K562 (cell line): ENCODE measurements at regions not wholly inside any gene's neighbourhood (a gene's known extent, or its start where the extent isn't known, plus 50 kb on each side); places are given as distances from the start of the nearest gene placed in this dataset.

Experiments used
- ATAC-seq: fragments of 200-7000 bp; cut with Tn5 transposase; 3 replicates; pipeline ENCODE4 v1.9.1; 2020; ENCODE audit warnings: moderate library complexity
- BruUV-seq: library from RNA; stranded (reverse); fragments of 400-500 nt; replicated peaks from 2 replicates; lab custom pipeline; 2021; lab: Mats Ljungman, UMichigan
- CTCF ChIA-PET: fragments of 300-600 bp; formaldehyde crosslinking; extraction: SDS; loops from one replicate; lab custom pipeline; 2021; ENCODE audit warnings: low intra/inter-chr PET ratio; lab: Yijun Ruan, JAX
- POLR2A ChIA-PET: fragments of 300-600, 350-650 bp; sonication (Branson Sonifier 250); formaldehyde crosslinking; extraction: SDS; loops from one replicate; lab custom pipeline; 2021; ENCODE audit warnings: antibody characterized with exemption, inconsistent platforms; lab: Yijun Ruan, JAX
- DNase-seq, 4 experiments: peaks; one replicate each; pipeline versions ENCODE4 v3.0.0 to v3.0.0-alpha.2; 2011 to 2018; ENCODE audit warnings: low spot score in 3 of 4, mixed read lengths in 3 of 4; ENCODE audit errors: extremely low read depth in 1 of 4
- FAIRE-seq: peaks from 2 replicates; lab custom pipeline; 2011; peaks lifted over from hg19 to GRCh38; lab: Jason Lieb, UNC
- H2AFZ ChIP-seq: 2 replicates; pipeline ENCODE4 v1.6.0; 2011; ENCODE audit warnings: low read depth, low read length, control low read depth, inconsistent platforms
- H3K27ac ChIP-seq: fragments of 200-600 bp; 3 replicates; pipeline ENCODE4 v1.8.0; 2011; ENCODE audit warnings: low read depth, mild to moderate bottlenecking, control low read depth, inconsistent platforms, low read length, moderate library complexity, mixed read lengths; ENCODE audit errors: extremely low read depth
- H3K27me3 ChIP-seq, 2 experiments: fragments of 300-600 bp in 1 of 2; 2 replicates in 1 of 2; 3 replicates in 1 of 2; pipeline versions ENCODE4 v1.6.0 to v1.8.0; 2011; ENCODE audit warnings: inconsistent platforms in 2 of 2, low read length in 2 of 2, mild to moderate bottlenecking in 1 of 2, mixed read lengths in 1 of 2, moderate library complexity in 1 of 2; ENCODE audit not compliant: control insufficient read depth in 2 of 2, insufficient read depth in 2 of 2
- H3K36me3 ChIP-seq: fragments of 300-600 bp; 3 replicates; pipeline ENCODE4 v1.8.0; 2011; ENCODE audit warnings: mild to moderate bottlenecking, low read length, inconsistent platforms; ENCODE audit not compliant: control insufficient read depth, insufficient read depth
- H3K4me1 ChIP-seq, 2 experiments: fragments of 200-600 bp in 1 of 2; replicated peaks in 1 of 2; 2 replicates in 1 of 2; 3 replicates in 1 of 2; pipeline versions ENCODE4 v1.5.1 to v1.8.0; 2011; ENCODE audit warnings: inconsistent platforms in 2 of 2, low read length in 2 of 2, mild to moderate bottlenecking in 1 of 2, mixed read lengths in 1 of 2, moderate library complexity in 1 of 2; ENCODE audit not compliant: control insufficient read depth in 2 of 2, insufficient read depth in 2 of 2
- H3K4me2 ChIP-seq: 2 replicates; pipeline ENCODE4 v1.6.1; 2011; ENCODE audit warnings: low read length, control low read depth, inconsistent platforms, mixed read lengths; ENCODE audit not compliant: insufficient read depth
- H3K4me3 ChIP-seq: fragments of 200-600 bp; sonication (generic), shearing (Covaris generic); 2 replicates; pipeline ENCODE4 v1.5.1; 2016; ENCODE audit warnings: control low read depth, inconsistent platforms
- H3K79me2 ChIP-seq: fragments of 200-600 bp; 3 replicates; pipeline ENCODE4 v1.8.0; 2011; ENCODE audit warnings: low read length, inconsistent platforms; ENCODE audit not compliant: control insufficient read depth, insufficient read depth
- H3K9ac ChIP-seq, 2 experiments: 2 replicates each; pipeline versions ENCODE4 v1.6.0 to v1.6.1; 2011; ENCODE audit warnings: low read depth in 2 of 2, low read length in 2 of 2, control low read depth in 1 of 2, inconsistent platforms in 1 of 2, mild to moderate bottlenecking in 1 of 2, mixed read lengths in 1 of 2; ENCODE audit not compliant: insufficient read depth in 1 of 2
- H3K9me1 ChIP-seq: one replicate; pipeline ENCODE4 v1.6.0; 2011; ENCODE audit warnings: inconsistent platforms, mild to moderate bottlenecking, low read length, moderate library complexity; ENCODE audit not compliant: control insufficient read depth, insufficient read depth
- H3K9me3 ChIP-seq: replicated peaks from 2 replicates; pipeline ENCODE4 v1.5.1; 2011; ENCODE audit warnings: low read depth, low read length, inconsistent platforms; ENCODE audit not compliant: control insufficient read depth, insufficient read depth
- H4K20me1 ChIP-seq: replicated peaks from 2 replicates; pipeline ENCODE4 v1.6.1; 2011; ENCODE audit warnings: low read length, inconsistent platforms, mixed read lengths; ENCODE audit not compliant: control insufficient read depth, insufficient read depth
- EWSR1 ChIP-seq: fragments of 450-650 bp; IDR thresholded peaks from 2 replicates; pipeline ENCODE4 v1.6.1; 2018; ENCODE audit warnings: borderline replicate concordance, mild to moderate bottlenecking, low read depth, moderate library complexity; ENCODE audit not compliant: partially characterized antibody
- POLR2AphosphoS5 ChIP-seq: IDR thresholded peaks from 2 replicates; pipeline ENCODE4 v1.6.1; 2011; ENCODE audit warnings: mild to moderate bottlenecking, low read depth, low read length, moderate library complexity; ENCODE audit not compliant: control insufficient read depth, insufficient read depth
- WGBS: fragments of 100-300 bp; shearing (Covaris generic); methylation state at CpG from one replicate; pipeline ENCODE4 v1.1.6; 2016; ENCODE audit warnings: low coverage, mixed read lengths; ENCODE audit not compliant: insufficient coverage; ENCODE audit errors: missing lambda C conversion rate; 5-methylcytosine and 5-hydroxymethylcytosine counted together
- in situ Hi-C: fragments of 300-500 bp; cut with MboI; formaldehyde crosslinking; loops from 4 replicates; pipeline ENCODE4 v1.15.0; 2018; ENCODE audit warnings: inconsistent platforms, mixed read lengths
- intact Hi-C: fragments of 100-400 bp; cut with micrococcal nuclease; formaldehyde crosslinking; loops from 2 replicates; pipeline ENCODE4 v1.14.2; 2022
- TF ChIP-seq, protein P1 (sequence below): fragments of 450-650 bp; IDR thresholded peaks from 2 replicates; pipeline ENCODE4 v1.6.1; 2014; ENCODE audit warnings: low read depth, mild to moderate bottlenecking, moderate library complexity, borderline replicate concordance

- TF ChIP-seq EWSR1 (no peak), POLR2AphosphoS5 (no peak)
- TF ChIP-seq, protein P1, sequence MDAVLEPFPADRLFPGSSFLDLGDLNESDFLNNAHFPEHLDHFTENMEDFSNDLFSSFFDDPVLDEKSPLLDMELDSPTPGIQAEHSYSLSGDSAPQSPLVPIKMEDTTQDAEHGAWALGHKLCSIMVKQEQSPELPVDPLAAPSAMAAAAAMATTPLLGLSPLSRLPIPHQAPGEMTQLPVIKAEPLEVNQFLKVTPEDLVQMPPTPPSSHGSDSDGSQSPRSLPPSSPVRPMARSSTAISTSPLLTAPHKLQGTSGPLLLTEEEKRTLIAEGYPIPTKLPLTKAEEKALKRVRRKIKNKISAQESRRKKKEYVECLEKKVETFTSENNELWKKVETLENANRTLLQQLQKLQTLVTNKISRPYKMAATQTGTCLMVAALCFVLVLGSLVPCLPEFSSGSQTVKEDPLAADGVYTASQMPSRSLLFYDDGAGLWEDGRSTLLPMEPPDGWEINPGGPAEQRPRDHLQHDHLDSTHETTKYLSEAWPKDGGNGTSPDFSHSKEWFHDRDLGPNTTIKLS: no peak
- no peaks in the 10 kb centered on the region for H3K36me3 ChIP-seq
- no peak overlapping the region for H3K27ac ChIP-seq
- WGBS: 2% methylated on average over 5 of the region's 5 CpGs
- ChIA-PET POLR2A (interaction anchor here (0.6 to 0.8 kb wide), 5 partner anchors 14 to 575 kb away, joined by 3 read pairs; no protein-coding TSS in a partner anchor), CTCF (interaction anchor here (0.7 kb wide), 1 partner anchor 216 kb away, joined by 4 read pairs; no protein-coding TSS in a partner anchor)
- H3K9ac ChIP-seq: no peak overlapping the region
- H4K20me1 ChIP-seq: no peaks in the 10 kb centered on the region
- H3K27me3 ChIP-seq: peaks cover 2 to 27% of the 10 kb centered on the region in 2 experiments; a peak in 2 of 5 replicates
- H3K4me2 ChIP-seq: no peak overlapping the region
- no peak overlapping the region for H2AFZ ChIP-seq
- H3K9me3 ChIP-seq: peaks cover 2% of the 10 kb centered on the region; the same call in 1 of the 2 replicates
- H3K79me2 ChIP-seq: no peaks in the 10 kb centered on the region
- H3K9me1 ChIP-seq: no peaks in the 10 kb centered on the region
- H3K4me1 ChIP-seq: no peaks in the 10 kb centered on the region
- no peak for DNase-seq
- FAIRE-seq: no peak
- intact Hi-C loops (loop anchor here (5.0 kb wide), 1 partner anchor 476 kb away; no protein-coding TSS in a partner anchor), in situ Hi-C loops (no loop called here)
- ATAC-seq: peak; percentile 57
- no peak overlapping the region for H3K4me3 ChIP-seq
- no TSS peak for BruUV-seq
These were observed 55.9 kb upstream of the POMGNT2 start for GRCh38 chr3:43161684-43162229.
